ENCODE measurements at regions not wholly inside any gene's neighbourhood (a gene's known extent, or its start where the extent isn't known, plus 50 kb on each side); places are given as distances from the start of the nearest gene placed in this dataset.

- peak; percentile 81 for DNase-seq (ENCODE audit: low spot score)
Observed at GRCh38 chr17:83190601-83191387, 111.4 kb downstream of the METRNL start.

- peak; percentile 81 for DNase-seq (ENCODE audit: low spot score)
Observed at GRCh38 chr17:83191388-83192160, 112.2 kb downstream of the METRNL start.

- peak; percentile 87 for DNase-seq (ENCODE audit: low spot score)
Observed at GRCh38 chr17:83192161-83192788, 112.9 kb downstream of the METRNL start.

- peak; percentile 53 for DNase-seq (ENCODE audit: low spot score)
Observed at GRCh38 chr17:83192789-83193335, 113.5 kb downstream of the METRNL start.

- no peak for DNase-seq (ENCODE audit: low spot score)
Observed at GRCh38 chr17:83193336-83194185, 114.2 kb downstream of the METRNL start.

GRCh38 chr17:83194186-83194561 is 114.8 kb downstream of the METRNL start:
- no peak for DNase-seq (ENCODE audit: low spot score)

GRCh38 chr17:83194761-83195329 is 115.4 kb downstream of the METRNL start:
- no peak for DNase-seq (ENCODE audit: low spot score)

- DNase-seq (ENCODE audit: low spot score), result no peak
Observed at GRCh38 chr17:83195330-83196023, 116.1 kb downstream of the METRNL start.

- no peak for DNase-seq (ENCODE audit: low spot score)
Observed at GRCh38 chr17:83196024-83196365, 116.6 kb downstream of the METRNL start.

GRCh38 chr17:83196366-83196765 is 117.0 kb downstream of the METRNL start:
- DNase-seq (ENCODE audit: low spot score), result no peak

GRCh38 chr17:83196973-83197880 is 117.8 kb downstream of the METRNL start:
- DNase-seq (ENCODE audit: low spot score), result no peak

GRCh38 chr17:83198366-83199341 is 119.2 kb downstream of the METRNL start:
- no peak for DNase-seq (ENCODE audit: low spot score)

- no peak for DNase-seq (ENCODE audit: low spot score)
Observed at GRCh38 chr17:83199500-83200201, 120.2 kb downstream of the METRNL start.

GRCh38 chr17:83200231-83200699 is 120.9 kb downstream of the METRNL start:
- DNase-seq (ENCODE audit: low spot score), result no peak

GRCh38 chr17:83200751-83201150 is 121.3 kb downstream of the METRNL start:
- no peak for DNase-seq (ENCODE audit: low spot score)

GRCh38 chr17:83201206-83202001 is 122.0 kb downstream of the METRNL start:
- no peak for DNase-seq (ENCODE audit: low spot score)
